ENCODE measurements at regions not wholly inside any gene's neighbourhood (a gene's known extent, or its start where the extent isn't known, plus 50 kb on each side); places are given as distances from the start of the nearest gene placed in this dataset.

DNA sequence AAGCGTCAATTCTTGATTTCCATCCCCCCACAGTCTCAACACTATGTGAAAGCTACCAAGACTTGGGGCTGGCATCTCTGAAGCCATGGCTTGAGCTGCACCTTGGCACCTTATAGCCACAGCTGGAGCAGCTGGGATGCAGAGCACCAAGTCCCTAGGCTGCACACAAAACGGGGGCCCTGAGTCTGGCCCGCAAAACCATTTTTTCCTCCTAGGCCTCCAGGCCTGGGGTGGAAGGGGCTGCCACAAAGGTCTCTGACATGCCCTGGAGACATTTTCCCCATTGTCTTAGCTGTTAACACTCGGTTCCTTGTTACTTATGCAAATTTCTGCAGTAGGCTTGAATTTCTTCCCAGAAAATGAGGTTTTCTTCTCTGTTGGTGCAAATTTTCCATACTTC, 89.8 kb upstream of the GNAI1 start:
- TF ChIP-seq, protein P1, sequence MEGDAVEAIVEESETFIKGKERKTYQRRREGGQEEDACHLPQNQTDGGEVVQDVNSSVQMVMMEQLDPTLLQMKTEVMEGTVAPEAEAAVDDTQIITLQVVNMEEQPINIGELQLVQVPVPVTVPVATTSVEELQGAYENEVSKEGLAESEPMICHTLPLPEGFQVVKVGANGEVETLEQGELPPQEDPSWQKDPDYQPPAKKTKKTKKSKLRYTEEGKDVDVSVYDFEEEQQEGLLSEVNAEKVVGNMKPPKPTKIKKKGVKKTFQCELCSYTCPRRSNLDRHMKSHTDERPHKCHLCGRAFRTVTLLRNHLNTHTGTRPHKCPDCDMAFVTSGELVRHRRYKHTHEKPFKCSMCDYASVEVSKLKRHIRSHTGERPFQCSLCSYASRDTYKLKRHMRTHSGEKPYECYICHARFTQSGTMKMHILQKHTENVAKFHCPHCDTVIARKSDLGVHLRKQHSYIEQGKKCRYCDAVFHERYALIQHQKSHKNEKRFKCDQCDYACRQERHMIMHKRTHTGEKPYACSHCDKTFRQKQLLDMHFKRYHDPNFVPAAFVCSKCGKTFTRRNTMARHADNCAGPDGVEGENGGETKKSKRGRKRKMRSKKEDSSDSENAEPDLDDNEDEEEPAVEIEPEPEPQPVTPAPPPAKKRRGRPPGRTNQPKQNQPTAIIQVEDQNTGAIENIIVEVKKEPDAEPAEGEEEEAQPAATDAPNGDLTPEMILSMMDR (IDR thresholded peaks at IDR 0.05; ENCODE audit: control extremely low read depth, extremely low read depth, low read depth, missing control alignments): no peak
- ChIA-PET POLR2A (no interaction called here), CTCF (no interaction called here)
- no peak for DNase-seq (ENCODE audit: extremely low spot score)

DNA sequence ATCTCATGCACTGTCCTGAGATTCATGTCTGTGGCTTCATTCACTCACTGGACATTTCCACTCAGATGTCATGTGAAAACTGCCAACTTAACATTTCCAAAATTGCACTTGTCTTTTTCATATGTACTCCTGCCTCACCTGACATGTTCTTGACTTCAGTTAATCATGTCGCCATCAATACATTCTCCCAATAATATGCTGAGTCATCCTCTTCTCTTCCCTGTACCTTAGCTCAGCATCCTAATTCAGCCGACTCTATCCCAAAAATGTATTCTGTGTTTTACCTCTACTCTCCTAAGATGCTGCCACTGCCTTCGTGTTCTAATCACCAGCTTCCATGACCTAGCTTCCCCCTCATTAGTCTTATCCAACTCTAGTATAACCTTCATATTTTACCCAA, 93.9 kb upstream of the GNAI1 start:
- ChIA-PET CTCF (interaction anchor here (1.0 kb wide), 1 partner anchor 8 kb away, joined by 3 read pairs; no protein-coding TSS in a partner anchor), POLR2A (no interaction called here)
- TF ChIP-seq, protein P1 (IDR thresholded peaks at IDR 0.05; ENCODE audit: control extremely low read depth, extremely low read depth, low read depth, missing control alignments): no peak
- DNase-seq (ENCODE audit: extremely low spot score): no peak

DNA sequence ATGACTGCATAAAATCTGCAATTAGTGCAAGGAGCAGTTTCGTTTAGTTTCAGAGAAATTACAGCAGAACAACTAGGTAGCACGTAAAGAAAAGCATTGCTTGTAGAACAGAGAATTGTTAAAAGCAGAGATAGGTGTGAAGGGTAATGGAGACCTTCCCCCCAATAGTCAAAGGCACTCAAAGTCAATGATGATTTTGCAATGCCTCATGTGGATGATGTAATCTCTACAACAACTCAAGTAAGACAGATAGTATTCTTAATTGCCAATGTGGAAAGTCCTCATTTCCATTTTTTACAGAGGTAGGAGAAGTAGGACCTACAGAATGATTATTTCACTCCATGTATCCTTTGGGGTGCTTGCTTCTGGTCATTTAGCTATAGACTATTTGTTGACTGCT, 94.3 kb upstream of the GNAI1 start:
- ChIA-PET CTCF (interaction anchor here (1.0 kb wide), 1 partner anchor 8 kb away, joined by 3 read pairs; no protein-coding TSS in a partner anchor), POLR2A (no interaction called here)
- TF ChIP-seq, protein P1 (IDR thresholded peaks at IDR 0.05; ENCODE audit: control extremely low read depth, extremely low read depth, low read depth, missing control alignments): no peak
- no peak for DNase-seq (ENCODE audit: extremely low spot score)

DNA sequence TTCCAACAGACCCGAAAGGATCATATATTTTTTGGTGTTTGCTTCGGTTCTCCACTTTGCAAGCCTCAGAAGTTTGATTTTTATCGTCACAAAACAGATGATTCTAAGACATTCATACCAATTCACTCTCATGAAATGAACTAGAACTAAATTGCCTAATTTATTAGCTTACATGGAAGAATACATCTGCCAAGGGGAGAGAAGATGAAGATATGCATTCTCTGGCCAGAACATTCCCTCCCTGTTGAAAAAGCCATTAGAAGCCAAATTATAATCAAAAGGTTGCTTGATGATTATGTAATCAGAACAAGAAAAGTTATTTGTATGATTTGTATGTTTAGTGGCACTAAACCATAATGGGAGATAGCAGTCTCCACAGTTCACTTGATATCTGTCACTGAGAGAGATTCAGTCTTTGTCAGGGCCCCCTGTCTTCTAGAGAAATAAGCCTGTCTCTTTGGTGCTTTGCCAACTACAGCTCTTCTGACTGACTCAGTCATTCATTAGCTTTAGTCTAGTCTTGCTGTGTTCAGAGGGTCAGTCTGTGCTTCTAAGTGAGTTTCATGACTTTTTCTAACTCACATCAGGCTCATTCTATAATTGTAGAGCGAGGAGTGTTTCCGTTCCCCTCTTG, 95.3 kb upstream of the GNAI1 start:
- ChIA-PET POLR2A (no interaction called here), CTCF (no interaction called here)
- TF ChIP-seq, protein P1 (IDR thresholded peaks at IDR 0.05; ENCODE audit: control extremely low read depth, extremely low read depth, low read depth, missing control alignments): no peak

DNA sequence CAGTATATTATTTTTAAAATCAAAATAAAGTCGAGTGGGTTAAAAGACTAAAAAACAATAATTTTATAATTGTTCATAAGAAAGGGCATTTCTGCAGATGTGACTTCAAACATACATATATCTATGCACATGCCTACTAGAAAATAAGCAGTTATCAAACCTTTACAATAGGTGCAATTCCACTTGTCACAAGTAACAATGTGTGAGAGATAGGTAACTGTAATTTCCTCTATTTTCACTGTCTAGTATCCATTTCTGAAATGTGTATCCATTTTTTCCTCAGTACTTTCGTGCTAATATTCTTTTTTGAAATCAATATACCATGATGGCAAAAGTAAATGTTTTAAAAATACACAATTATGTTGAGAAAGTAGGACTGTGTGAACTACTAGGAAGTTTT, 96.9 kb upstream of the GNAI1 start:
- no peak for DNase-seq (ENCODE audit: extremely low spot score)
- CTCF ChIA-PET: no interaction called here
- POLR2A ChIA-PET: no interaction called here
- TF ChIP-seq, protein P1 (IDR thresholded peaks at IDR 0.05; ENCODE audit: control extremely low read depth, extremely low read depth, low read depth, missing control alignments): no peak

More for the DNA sequence above, 95.3 kb upstream of the GNAI1 start:
- DNase-seq (ENCODE audit: extremely low spot score): no peak

DNA sequence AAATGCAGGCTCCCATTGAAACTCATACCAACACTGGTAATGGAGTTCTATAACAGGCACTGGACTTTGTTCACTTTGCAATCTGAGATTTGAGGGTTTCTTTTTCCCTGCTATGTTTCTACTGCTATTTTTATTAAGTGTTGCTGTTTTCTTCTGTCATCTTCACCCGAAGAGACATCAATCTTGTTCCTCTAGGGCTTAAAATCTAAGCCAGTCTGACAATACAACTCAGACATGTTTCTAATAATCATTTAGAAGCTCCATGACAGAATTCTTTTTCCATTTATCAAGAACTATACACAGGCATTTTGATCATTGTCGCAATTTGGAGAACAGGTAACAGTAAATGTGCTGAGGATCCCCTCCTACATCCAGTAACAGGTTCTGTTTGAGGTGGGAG, 98.5 kb upstream of the GNAI1 start:
- CTCF ChIA-PET: interaction anchor here (0.8 to 1.1 kb wide), 4 partner anchors 11 to 644 kb away, joined by 3 to 4 read pairs (median 3); no protein-coding TSS in a partner anchor
- POLR2A ChIA-PET: no interaction called here
- DNase-seq (ENCODE audit: extremely low spot score): no peak
- TF ChIP-seq, protein P1 (IDR thresholded peaks at IDR 0.05; ENCODE audit: control extremely low read depth, extremely low read depth, low read depth, missing control alignments): no peak
